IMR-90 (cell line): ENCODE measurements at regions not wholly inside any gene's neighbourhood (a gene's known extent, or its start where the extent isn't known, plus 50 kb on each side); places are given as distances from the start of the nearest gene placed in this dataset.

Experiments
- ATAC-seq: fragments of 200-7000 bp; cut with Tn5 transposase; 2 replicates; pipeline ENCODE4 v1.9.1; 2020; ENCODE audit warnings: low read depth, mild to moderate bottlenecking, moderate library complexity
- BruUV-seq: library from RNA; stranded (reverse); fragments of 400-500 nt; replicated peaks from 2 replicates; lab custom pipeline; 2021; lab: Mats Ljungman, UMichigan
- CTCF ChIA-PET: fragments of 300-600 bp; formaldehyde crosslinking; extraction: SDS; loops from one replicate; lab custom pipeline; 2021; ENCODE audit warnings: antibody characterized with exemption; lab: Yijun Ruan, JAX
- POLR2A ChIA-PET: fragments of 300-600 bp; sonication (Branson Sonifier 250); formaldehyde crosslinking; loops from one replicate; lab custom pipeline; 2022; ENCODE audit warnings: antibody characterized with exemption; ENCODE audit not compliant: unreplicated experiment; lab: Charles Lee
- DNase-seq: peaks from one replicate; pipeline ENCODE4 v3.0.0; 2013
- H2AFZ ChIP-seq: replicated peaks from 2 replicates; pipeline ENCODE3; 2013; ENCODE audit warnings: low read length, mild to moderate bottlenecking; ENCODE audit not compliant: poor library complexity
- H2AK5ac ChIP-seq: 2 replicates; pipeline ENCODE4 v1.6.1; 2013; ENCODE audit warnings: low read depth, low read length, inconsistent platforms
- H2AK9ac ChIP-seq: replicated peaks from 2 replicates; pipeline ENCODE3; 2013; ENCODE audit warnings: mild to moderate bottlenecking, low read depth, low read length, moderate library complexity; ENCODE audit not compliant: poor library complexity
- H2BK120ac ChIP-seq: 2 replicates; pipeline ENCODE4 v1.6.1; 2013; ENCODE audit warnings: low read depth, low read length, inconsistent platforms
- H2BK15ac ChIP-seq: 3 replicates; pipeline ENCODE4 v1.6.1; 2013; ENCODE audit warnings: low read depth, low read length, inconsistent platforms
- H2BK20ac ChIP-seq: 2 replicates; pipeline ENCODE4 v1.6.1; 2013; ENCODE audit warnings: low read depth, mild to moderate bottlenecking, inconsistent platforms, low read length, moderate library complexity
- H2BK5ac ChIP-seq: 2 replicates; pipeline ENCODE4 v1.6.1; 2013; ENCODE audit warnings: mild to moderate bottlenecking, low read depth, low read length, inconsistent platforms; ENCODE audit not compliant: poor library complexity, severe bottlenecking
- H3K14ac ChIP-seq: replicated peaks from 2 replicates; pipeline ENCODE4 v1.6.1; 2013; ENCODE audit warnings: low read depth, low read length, inconsistent platforms
- H3K18ac ChIP-seq: 2 replicates; pipeline ENCODE4 v1.6.1; 2013; ENCODE audit warnings: low read depth, low read length, control low read depth
- H3K23ac ChIP-seq: 2 replicates; pipeline ENCODE4 v1.6.1; 2013; ENCODE audit warnings: low read depth, low read length, inconsistent platforms
- H3K27ac ChIP-seq: 2 replicates; pipeline ENCODE4 v1.5.1; 2013; ENCODE audit warnings: mild to moderate bottlenecking, control low read depth, low read length; ENCODE audit not compliant: insufficient read depth
- H3K27me3 ChIP-seq: 2 replicates; pipeline ENCODE4 v1.6.1; 2013; ENCODE audit warnings: low read length; ENCODE audit not compliant: control insufficient read depth, insufficient read depth
- H3K36me3 ChIP-seq: 2 replicates; pipeline ENCODE4 v1.6.1; 2013; ENCODE audit warnings: low read length, mixed read lengths; ENCODE audit not compliant: control insufficient read depth, insufficient read depth
- H3K4ac ChIP-seq: 2 replicates; pipeline ENCODE4 v1.6.1; 2013; ENCODE audit warnings: low read depth, low read length, inconsistent platforms
- H3K4me1 ChIP-seq: 2 replicates; pipeline ENCODE4 v1.6.1; 2013; ENCODE audit warnings: low read length, mixed read lengths; ENCODE audit not compliant: control insufficient read depth, insufficient read depth
- H3K4me2 ChIP-seq: 2 replicates; pipeline ENCODE4 v1.6.1; 2013; ENCODE audit warnings: low read depth, mild to moderate bottlenecking, control low read depth, low read length, moderate library complexity
- H3K4me3 ChIP-seq: 2 replicates; pipeline ENCODE4 v1.5.1; 2013; ENCODE audit warnings: low read depth, mild to moderate bottlenecking, control low read depth, low read length, moderate library complexity; ENCODE audit not compliant: insufficient read depth
- H3K56ac ChIP-seq: 2 replicates; pipeline ENCODE4 v1.6.1; 2013; ENCODE audit warnings: low read length, inconsistent platforms; ENCODE audit not compliant: insufficient read depth; ENCODE audit errors: extremely low read depth
- H3K79me1 ChIP-seq, 2 experiments: 2 replicates each; pipeline ENCODE4 v1.6.1; 2013; ENCODE audit warnings: low read length in 2 of 2, inconsistent platforms in 1 of 2, low read depth in 1 of 2
- H3K9ac ChIP-seq: 2 replicates; pipeline ENCODE4 v1.6.1; 2013; ENCODE audit warnings: low read depth, low read length, control low read depth
- H3K9me1 ChIP-seq: 2 replicates; pipeline ENCODE4 v1.6.1; 2013; ENCODE audit warnings: low read length, inconsistent platforms; ENCODE audit not compliant: insufficient read depth
- H3K9me3 ChIP-seq: 2 replicates; pipeline ENCODE4 v1.6.1; 2013; ENCODE audit warnings: low read length; ENCODE audit not compliant: control insufficient read depth, insufficient read depth
- H4K20me1 ChIP-seq: 2 replicates; pipeline ENCODE4 v1.6.1; 2013; ENCODE audit warnings: low read length, inconsistent platforms; ENCODE audit not compliant: insufficient read depth
- H4K5ac ChIP-seq: 2 replicates; pipeline ENCODE4 v1.6.1; 2013; ENCODE audit warnings: mild to moderate bottlenecking, low read depth, low read length, control low read depth
- H4K8ac ChIP-seq, 2 experiments: 2 replicates each; pipeline ENCODE4 v1.6.1; 2013; ENCODE audit warnings: low read depth in 2 of 2, low read length in 2 of 2, control low read depth in 1 of 2, inconsistent platforms in 1 of 2
- H4K91ac ChIP-seq: 2 replicates; pipeline ENCODE4 v1.6.1; 2013; ENCODE audit warnings: low read depth, low read length, inconsistent platforms; ENCODE audit not compliant: insufficient read depth
- BHLHE40 ChIP-seq: fragments of 150-350 bp; IDR thresholded peaks from 2 replicates; pipeline ENCODE4 v1.6.1; 2016; ENCODE audit warnings: mild to moderate bottlenecking, low read depth, low read length
- CEBPB ChIP-seq: IDR thresholded peaks from 2 replicates; pipeline ENCODE4 v1.6.1; 2012; ENCODE audit warnings: low read depth, low read length, improper control_type of control experiment
- CHD1 ChIP-seq: IDR thresholded peaks from 2 replicates; pipeline ENCODE4 v1.6.1; 2012; ENCODE audit warnings: low read depth, low read length, improper control_type of control experiment
- CTCF ChIP-seq: conservative IDR thresholded peaks from 2 replicates; pipeline ENCODE4 v1.5.1; 2012; ENCODE audit warnings: mild to moderate bottlenecking, low read depth, low read length, improper control_type of control experiment
- ELK1 ChIP-seq: fragments of 150-350 bp; IDR thresholded peaks from 2 replicates; pipeline ENCODE4 v1.6.1; 2016; ENCODE audit warnings: low read depth, mild to moderate bottlenecking, low read length, moderate library complexity, borderline replicate concordance
- MAFK ChIP-seq: IDR thresholded peaks from 2 replicates; pipeline ENCODE4 v1.6.1; 2012; ENCODE audit warnings: low read depth, low read length, improper control_type of control experiment
- MAZ ChIP-seq: IDR thresholded peaks from 2 replicates; pipeline ENCODE4 v1.6.1; 2012; ENCODE audit warnings: low read depth, mild to moderate bottlenecking, low read length, improper control_type of control experiment, moderate library complexity, borderline replicate concordance
- MXI1 ChIP-seq: IDR thresholded peaks from 2 replicates; pipeline ENCODE4 v1.6.1; 2012; ENCODE audit warnings: low read depth, mild to moderate bottlenecking, low read length, moderate library complexity, borderline replicate concordance
- POLR2A ChIP-seq: IDR thresholded peaks from 2 replicates; pipeline ENCODE4 v1.6.1; 2012; ENCODE audit warnings: mild to moderate bottlenecking, low read depth, low read length
- RCOR1 ChIP-seq: IDR thresholded peaks from 2 replicates; pipeline ENCODE4 v1.6.1; 2012; ENCODE audit warnings: mild to moderate bottlenecking, low read length, improper control_type of control experiment; ENCODE audit not compliant: insufficient replicate concordance
- RFX5 ChIP-seq: IDR thresholded peaks from 2 replicates; pipeline ENCODE4 v1.8.0; 2012; ENCODE audit warnings: low read depth, mild to moderate bottlenecking, low read length, moderate library complexity
- SMC3 ChIP-seq: fragments of 150-350 bp; IDR thresholded peaks from 2 replicates; pipeline ENCODE4 v1.6.1; 2016; ENCODE audit warnings: low read depth, mild to moderate bottlenecking, antibody characterized with exemption, low read length, moderate library complexity
- USF2 ChIP-seq: fragments of 150-350 bp; IDR thresholded peaks from 2 replicates; pipeline ENCODE4 v1.6.1; 2017; ENCODE audit warnings: mild to moderate bottlenecking, antibody characterized with exemption, low read length, low read depth
- WGBS, 2 experiments: methylation state at CpG; one replicate each; pipeline versions ENCODE4 v1.1.5 to v1.1.7; 2013; ENCODE audit warnings: missing lambda C conversion rate in 2 of 2; ENCODE audit not compliant: insufficient read length in 1 of 2; ENCODE audit errors: extremely low coverage in 2 of 2; 5-methylcytosine and 5-hydroxymethylcytosine counted together
- dilution Hi-C: fragments of 300-500 bp; cut with HindIII; formaldehyde crosslinking; loops from one replicate; pipeline ENCODE4 v1.14.3; 2018; ENCODE audit warnings: low sequenced_read_pairs; ENCODE audit not compliant: unreplicated experiment
- in situ Hi-C: fragments of 300-500 bp; cut with MboI; formaldehyde crosslinking; loops from 3 replicates; pipeline ENCODE4 v1.14.3; 2019; ENCODE audit warnings: low sequenced_read_pairs, inconsistent platforms, mixed read lengths
- intact Hi-C: fragments of 100-400 bp; cut with micrococcal nuclease; formaldehyde crosslinking; loops from 2 replicates; pipeline ENCODE4 v1.10.0; 2022

GRCh38 chr18:52227536-52227935 lies 112.5 kb upstream of the DCC start:
- no peak overlapping the region for H3K4ac ChIP-seq
- H3K23ac ChIP-seq: no peak overlapping the region
- H2BK20ac ChIP-seq: no peak overlapping the region
- no peaks in the 10 kb centered on the region for H3K4me1 ChIP-seq
- H3K56ac ChIP-seq: no peak overlapping the region
- no peak overlapping the region for H3K27ac ChIP-seq
- no peak overlapping the region for H4K8ac ChIP-seq
- CTCF ChIA-PET: no interaction called here
- BruUV-seq: no TSS peak
- intact Hi-C loops: no loop called here
- no peaks in the 10 kb centered on the region for H3K27me3 ChIP-seq
- H4K91ac ChIP-seq: no peak overlapping the region
- POLR2A ChIA-PET: no interaction called here
- WGBS, 2 experiments: no CpG with 5 or more reads among the region's 4 CpGs
- in situ Hi-C loops: no loop called here
- H2AFZ ChIP-seq: no peak overlapping the region
- H2BK5ac ChIP-seq: no peak overlapping the region
- no peak overlapping the region for H3K4me3 ChIP-seq
- DNase-seq: no peak
- TF ChIP-seq CTCF (no peak), RCOR1 (no peak), ELK1 (no peak), MXI1 (no peak), RFX5 (no peak), POLR2A (no peak), SMC3 (no peak), USF2 (no peak), MAFK (no peak), CEBPB (no peak), BHLHE40 (no peak), CHD1 (no peak), MAZ (no peak)
- H4K20me1 ChIP-seq: no peaks in the 10 kb centered on the region
- H3K14ac ChIP-seq: no peak overlapping the region
- no peak overlapping the region for H2AK9ac ChIP-seq
- H3K9ac ChIP-seq: no peak overlapping the region
- no peak overlapping the region for H2BK15ac ChIP-seq
- no peak for ATAC-seq
- H2AK5ac ChIP-seq: no peak overlapping the region
- no peak overlapping the region for H4K5ac ChIP-seq
- no peaks in the 10 kb centered on the region for H3K36me3 ChIP-seq
- dilution Hi-C loops: no loop called here
- no peak overlapping the region for H2BK120ac ChIP-seq
- no peak overlapping the region for H3K4me2 ChIP-seq
- no peaks in the 10 kb centered on the region for H3K79me1 ChIP-seq
- peaks cover 4% of the 10 kb centered on the region; the same call in 1 of the 2 replicates for H3K9me3 ChIP-seq
- no peaks in the 10 kb centered on the region for H3K9me1 ChIP-seq
- H3K18ac ChIP-seq: no peak overlapping the region
